GM21723 (cell line): ENCODE measurements at regions not wholly inside any gene's neighbourhood (a gene's known extent, or its start where the extent isn't known, plus 50 kb on each side); places are given as distances from the start of the nearest gene placed in this dataset.

Experiments
- ATAC-seq: cut with Tn5 transposase; IDR thresholded peaks from one replicate; pipeline ENCODE4 v1.9.1; 2021; ENCODE audit warnings: mild to moderate bottlenecking, moderate library complexity; ENCODE audit not compliant: unreplicated experiment

DNA sequence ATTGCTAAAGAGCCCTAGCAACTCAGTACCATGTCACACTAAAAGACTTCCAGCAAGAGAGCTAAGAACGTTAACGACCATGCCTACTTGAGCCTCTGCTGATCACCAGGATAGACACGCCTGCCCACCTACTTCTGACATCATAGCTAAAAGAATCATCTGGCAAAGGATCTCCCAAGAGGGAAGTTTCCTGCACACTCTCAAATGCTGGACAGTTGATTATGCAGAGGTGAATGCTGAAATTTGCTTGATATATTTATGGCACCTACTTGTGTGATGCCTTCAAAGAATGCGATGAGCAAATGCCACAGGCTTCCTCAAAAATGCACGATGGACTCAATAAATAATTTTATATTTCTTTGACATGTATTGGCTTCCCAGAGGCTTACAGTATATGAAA lies 113.6 kb downstream of the GALC start:
- no peak for ATAC-seq

DNA sequence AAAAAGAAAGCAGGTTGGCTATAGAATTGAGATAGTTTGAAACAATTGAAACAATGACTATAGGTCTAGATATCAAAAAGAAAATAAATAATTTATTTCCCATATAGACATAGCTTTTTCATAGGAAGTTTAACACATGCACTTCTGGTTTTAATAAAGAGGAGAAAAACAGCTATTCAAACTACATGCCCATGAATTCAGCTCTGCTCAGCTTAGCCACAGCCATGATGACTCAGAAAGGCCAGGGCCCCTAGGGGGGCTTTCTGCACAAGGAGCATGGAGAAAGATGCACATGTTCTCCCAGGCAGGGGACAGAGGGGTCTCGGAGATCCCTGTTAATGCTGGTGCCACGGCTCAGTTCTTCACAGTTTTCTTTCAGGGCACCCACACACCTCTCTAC lies 114.0 kb downstream of the GALC start:
- ATAC-seq: no peak

DNA sequence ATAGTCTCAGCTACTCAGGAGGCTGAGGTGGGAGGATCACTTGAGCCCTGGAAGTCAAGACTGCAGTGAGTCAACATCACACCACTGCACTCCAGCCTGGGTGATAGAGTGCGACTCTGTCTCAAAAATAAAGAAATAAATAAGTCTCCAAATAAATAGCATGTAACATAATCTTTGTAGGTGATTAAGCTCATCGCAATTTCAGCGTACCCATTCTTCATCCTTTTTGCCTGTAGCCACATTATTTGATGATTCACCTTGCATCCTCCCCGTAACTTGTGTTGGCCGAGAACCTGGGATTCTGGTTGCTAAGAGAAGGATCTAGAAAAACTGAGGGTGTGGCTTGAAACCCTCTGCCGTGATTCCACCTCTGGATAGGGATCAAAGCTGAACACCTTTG lies 115.1 kb downstream of the GALC start:
- ATAC-seq: no peak

DNA sequence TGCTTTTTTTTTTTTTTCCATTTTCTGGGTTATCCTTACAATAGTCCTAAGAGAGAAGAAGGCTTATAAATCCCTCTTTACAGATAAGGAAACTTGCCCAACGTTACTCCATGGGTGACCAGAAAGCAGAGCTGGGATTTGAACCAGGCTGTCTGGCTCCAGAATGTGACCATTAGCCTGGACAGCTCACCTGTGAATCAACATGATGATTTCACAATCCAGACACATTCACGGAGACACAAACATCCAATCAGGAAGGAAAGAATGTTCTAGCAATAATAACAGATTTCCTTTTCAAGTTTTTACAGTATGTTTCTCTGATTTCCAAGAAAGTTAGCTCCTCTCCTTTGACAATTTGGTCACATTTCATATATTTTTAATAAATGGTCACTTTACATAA lies 118.3 kb downstream of the GALC start:
- no peak for ATAC-seq

DNA sequence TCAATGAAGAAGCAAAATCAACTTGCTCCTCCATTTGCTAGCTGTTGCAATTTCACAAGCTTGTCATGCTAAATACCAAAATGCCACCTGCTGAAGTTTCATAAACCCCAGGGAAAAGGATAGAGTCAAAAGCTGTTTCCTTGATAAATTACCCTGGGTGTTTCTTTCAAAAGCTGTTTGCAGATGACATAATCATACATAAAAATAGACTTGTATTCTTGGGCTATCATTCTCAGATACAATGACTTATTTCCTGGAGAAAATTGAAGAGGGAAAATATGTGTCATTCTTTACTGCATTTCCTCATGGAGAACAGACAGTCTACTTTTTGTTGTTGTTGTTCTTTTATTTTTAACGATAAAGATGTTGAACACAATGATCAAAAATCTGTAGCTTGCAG lies 119.2 kb downstream of the GALC start:
- ATAC-seq: no peak

DNA sequence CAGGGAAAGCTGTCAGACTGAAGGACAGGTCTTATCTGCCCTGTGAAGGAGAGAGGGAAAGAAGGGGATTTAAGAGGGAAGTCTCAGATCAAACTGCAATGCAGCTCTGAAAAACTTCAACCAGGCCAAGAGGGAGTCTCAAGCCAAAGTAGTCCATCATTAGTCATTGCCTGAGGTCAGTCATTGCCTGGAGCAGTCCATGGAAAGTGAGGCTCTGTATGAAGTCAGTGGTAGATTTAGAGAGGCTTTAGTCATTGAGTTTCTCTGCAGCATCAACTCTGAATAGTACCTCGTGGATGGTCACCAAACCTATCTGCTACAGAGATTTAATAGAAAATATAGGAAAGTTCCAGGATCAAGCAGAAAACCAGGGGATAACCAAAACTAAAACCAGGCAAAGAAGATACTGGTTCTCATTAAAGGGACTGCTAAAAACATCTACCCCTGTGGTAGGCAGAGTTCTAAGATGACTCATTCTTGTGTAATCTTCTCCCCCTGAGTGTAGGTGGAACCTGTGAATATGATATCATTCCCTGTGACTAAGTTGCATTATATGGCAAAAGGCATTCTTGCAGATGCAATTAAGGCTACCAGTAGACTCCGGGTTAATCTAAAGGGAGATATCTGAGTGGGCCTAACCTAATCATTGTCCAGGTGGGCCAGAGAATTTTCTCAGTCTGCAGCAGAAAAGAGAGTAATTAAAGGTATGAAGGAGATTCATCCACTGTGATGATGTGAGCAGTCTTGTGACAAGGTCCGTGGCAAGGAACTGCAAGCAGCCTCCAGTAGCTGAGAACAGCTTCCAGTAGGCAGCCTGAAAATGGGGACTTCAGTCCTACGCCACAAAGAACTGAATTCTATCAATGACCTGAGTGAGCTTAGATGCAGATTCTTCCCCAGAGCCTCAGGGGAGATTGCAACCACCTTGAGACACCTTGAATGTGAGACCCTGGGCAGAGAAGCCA lies 123.1 kb downstream of the GALC start:
- no peak for ATAC-seq

DNA sequence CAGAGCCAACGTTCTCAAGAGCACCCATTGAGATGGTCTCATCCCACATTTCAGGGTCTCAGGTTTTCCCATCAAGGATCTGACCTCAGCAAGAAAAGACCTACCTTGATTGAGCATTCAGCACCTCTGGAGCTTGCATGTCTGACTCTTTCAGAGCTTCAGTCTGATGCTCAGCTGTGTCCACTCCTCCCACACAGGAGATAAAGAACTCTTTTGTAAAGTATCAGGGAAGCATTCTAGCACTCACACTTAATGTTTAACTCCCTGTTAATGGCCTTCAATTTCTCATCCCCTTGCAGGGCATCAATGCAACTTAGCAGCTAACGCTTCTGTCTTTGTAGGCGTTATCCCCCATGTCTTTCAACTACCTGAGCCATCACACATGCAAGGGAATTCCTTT lies 124.1 kb downstream of the GALC start:
- ATAC-seq: no peak

DNA sequence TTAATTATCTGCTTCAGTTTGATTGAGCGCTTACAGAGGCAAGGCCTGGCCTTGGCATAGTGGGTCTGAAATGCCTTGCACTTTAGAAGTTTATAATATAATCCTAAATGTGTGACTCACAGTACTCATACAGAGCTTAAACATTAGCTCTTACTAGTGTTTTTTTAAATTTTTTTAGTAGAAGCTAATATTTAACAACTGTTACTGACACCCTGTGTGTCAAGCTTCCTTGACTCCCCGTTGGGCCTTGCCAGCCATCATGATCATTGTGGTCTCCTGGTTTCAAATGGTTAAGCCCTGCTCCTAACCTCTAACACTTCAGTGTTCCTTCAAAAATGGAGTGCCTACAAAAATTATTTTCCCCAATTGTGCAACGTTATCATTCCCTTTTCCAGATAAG lies 126.9 kb downstream of the GALC start:
- ATAC-seq: no peak

DNA sequence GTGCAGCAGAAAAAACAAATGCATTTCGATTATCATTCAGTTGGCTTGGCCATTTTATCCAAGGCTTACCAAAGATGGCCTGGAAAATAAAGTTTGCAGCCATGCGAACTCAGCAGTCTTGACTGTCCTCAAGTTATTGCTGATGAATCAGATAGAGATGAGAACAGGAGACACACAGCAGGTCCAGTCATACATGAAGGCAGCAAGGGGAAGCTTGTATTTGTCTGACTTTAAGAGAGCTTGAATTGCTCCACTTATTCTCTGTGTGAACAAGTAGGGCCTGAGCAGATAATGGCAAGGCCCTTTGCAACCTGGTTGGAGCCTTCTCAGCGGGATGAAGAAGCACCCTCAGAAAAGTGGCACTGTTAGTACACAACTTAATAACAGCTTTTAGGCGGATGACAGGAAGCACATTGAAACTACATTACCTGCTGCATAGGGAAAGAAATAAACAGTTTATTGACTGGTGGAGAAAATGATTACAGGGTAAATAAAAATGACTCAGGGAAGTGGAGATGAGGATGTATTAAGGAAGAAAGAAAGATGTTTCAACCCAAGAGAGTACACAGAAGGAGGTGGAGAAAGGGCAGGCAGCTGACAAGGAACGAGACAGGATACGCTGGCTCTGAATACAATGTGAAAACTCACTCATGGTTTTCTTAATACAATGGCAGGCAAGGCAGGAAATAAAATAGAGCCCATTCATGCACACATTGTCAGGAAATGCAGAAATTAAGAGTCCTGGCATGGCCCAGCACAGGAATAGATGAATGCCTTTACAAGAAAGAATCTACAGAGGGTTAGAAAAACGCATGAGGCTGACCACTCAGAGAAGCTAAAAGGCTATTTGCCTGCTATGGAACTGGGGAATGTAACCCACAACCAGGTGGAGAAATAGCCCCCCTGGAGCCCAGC lies 128.4 kb downstream of the GALC start:
- ATAC-seq: no peak

DNA sequence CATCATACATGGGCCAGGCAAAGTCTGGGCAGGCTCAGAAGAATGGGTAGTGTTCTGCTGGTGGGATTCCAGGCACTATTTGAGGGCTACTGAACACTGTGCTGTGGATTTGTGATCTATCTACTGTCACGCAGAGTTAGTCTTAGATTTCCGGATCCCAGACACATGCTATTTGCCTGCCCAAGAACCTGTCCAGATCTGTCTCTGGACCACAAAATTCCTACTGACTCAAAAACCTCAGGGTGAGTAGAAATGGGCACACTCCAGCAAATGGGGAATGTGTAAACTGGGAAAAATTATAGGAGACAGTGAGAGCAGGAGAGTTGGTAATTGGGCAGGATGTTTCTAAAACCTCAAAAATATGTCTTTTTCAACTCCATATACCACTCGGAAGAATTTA lies 129.9 kb downstream of the GALC start:
- no peak for ATAC-seq

DNA sequence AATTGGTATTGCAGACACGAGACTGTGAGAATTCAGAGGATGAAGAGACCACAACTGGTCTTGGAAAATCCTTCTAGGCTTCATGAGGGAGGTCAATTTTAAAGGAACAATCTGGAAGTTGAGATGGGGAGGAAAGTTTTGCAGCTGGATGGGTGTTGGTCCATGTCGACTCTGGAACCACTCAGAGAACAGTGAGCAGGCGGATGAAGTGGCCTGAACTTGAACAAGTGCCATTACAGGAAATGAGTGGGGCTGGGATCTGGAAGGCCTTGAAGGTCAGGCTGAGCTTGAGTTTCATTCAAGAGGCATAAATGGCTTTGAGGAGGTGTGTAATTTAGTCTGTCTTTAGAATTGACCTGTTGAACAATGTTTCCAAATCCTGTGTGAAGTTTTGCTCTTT lies 140.9 kb downstream of the GALC start:
- ATAC-seq: no peak

DNA sequence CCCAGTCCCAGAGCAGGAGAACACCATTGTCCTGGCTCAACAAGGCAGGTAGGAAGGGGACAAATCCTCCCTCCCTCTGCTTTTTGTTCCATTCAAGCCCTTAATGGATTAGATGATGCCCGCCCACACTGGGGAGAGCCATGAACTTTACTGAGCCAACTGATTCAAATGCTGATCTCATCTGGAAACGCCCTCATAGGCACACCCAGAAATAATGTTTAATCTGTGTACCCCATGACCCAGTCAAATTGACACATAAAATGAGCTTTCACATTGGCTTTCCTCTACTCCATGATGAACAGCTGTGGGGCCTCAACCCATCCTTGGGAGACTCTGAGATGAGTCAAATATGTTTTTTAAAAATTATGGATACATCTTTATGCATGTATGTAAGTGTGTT lies 141.8 kb downstream of the GALC start:
- no peak for ATAC-seq

DNA sequence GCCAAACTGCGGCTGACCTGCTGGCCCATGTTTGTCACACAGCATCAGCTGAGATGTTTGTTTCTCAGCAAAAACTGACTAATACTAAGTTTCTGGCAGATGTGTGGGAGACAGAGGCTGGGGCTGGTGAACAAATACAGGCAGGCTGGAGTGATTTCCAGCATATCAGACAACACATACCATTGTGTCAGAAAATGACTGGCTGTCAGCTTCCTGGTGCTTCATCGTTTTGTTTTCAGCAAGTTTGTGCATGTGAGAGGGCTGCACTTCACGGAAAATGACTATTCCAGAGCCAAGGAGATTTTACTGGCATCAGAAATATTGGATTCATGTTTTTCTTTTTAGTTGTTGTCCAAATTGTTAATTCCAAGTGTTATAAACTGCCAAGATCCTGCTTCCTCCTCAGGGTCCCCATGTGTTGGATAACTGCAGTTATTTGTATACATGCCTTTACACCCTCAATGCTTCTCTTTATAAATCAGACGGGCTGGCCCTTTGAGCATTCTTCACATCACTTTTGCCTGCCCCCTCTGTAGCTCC lies 145.7 kb downstream of the GALC start:
- no peak for ATAC-seq

DNA sequence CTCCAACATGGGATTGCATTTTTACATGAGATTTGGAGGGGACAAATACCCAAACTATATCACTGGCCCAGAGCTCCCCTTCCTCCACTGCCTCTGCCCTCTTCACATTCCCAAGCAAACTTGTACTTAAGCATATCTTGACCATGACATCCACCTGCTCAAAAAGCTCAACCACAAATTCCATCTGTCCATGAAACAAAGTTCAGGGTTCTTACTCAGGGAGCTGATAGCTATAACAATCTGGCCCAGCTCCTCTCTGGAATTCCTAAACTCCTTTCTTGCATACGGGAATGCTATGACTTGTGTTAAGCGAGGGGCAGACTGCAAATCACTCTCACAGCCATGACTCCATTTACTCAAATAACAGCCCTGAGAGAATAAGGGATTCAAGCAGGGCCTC lies 152.1 kb downstream of the GALC start:
- ATAC-seq: no peak

DNA sequence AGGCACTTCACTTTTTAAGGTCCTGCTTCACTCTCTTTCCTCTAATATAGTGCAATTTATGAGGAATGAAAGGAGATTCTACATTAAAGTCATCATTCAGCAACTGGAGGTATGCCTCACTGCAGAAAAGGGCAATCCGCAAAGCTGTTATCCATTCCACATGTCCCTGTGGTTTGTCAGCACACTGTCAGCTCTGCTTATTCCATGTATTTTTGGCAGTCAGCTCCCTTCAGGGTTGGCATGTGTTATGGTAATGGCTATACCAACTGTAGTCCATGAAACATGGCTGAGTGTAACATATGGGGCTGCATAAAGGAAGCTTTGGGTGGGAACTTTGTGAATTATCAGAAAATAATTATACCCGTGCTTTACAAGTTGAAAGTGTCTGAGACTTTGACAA lies 154.1 kb downstream of the GALC start:
- no peak for ATAC-seq

DNA sequence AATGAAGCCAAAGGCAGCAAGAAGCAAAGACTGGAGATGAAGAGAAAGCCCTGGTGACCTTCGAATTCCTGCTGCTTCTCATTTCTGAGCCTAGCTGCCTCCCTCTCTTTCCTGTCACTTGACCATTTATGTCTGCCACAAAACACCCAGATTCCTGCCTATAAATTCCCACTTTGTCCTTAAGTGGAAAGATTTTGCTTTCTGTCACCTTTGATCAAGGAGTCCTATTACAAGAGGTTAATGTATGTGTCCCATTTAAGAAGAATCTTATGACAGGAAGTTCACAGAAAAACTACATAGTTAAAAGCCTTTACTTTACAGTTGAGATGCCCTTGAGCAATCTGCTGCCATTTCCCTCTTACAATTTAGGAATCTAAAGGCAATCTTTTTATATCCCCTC lies 155.7 kb downstream of the GALC start:
- ATAC-seq: no peak

DNA sequence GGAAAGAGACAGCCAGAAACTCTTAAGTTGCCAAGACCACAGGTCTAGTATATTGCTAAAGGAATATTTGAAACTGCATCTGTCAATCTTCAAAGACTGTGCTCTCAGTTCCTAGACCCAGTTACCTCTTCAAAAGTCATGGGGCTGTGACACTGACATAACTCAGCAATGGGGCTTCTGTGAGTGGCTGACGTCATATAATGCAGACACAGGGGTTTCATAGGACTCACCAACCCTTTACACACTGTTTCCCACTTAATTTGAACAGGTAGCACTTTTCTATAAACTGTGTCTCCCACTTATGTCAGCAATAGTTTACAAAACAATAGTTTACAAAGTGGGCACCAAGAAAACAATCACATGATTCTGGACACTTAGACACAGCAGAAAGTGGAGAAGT lies 158.4 kb downstream of the GALC start:
- ATAC-seq: no peak

DNA sequence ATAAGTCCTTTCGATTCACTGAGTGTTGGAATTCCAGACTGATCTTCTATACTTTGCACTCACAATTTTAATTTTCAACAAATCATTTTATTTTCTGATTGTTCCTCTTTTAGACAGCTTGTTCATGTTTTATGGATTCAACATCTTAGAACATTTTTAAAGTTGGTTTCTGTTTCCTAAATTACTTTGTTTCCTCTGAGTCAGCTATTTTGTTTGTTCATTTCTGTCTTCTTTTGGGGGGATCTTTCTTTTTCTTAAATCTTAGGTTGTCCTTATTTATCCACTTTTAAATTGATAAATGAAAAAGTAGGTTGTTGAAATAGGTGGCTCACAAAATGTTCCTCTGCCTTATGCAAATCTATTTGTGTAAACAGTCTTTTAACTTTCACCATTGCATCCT lies 160.0 kb downstream of the GALC start:
- no peak for ATAC-seq

DNA sequence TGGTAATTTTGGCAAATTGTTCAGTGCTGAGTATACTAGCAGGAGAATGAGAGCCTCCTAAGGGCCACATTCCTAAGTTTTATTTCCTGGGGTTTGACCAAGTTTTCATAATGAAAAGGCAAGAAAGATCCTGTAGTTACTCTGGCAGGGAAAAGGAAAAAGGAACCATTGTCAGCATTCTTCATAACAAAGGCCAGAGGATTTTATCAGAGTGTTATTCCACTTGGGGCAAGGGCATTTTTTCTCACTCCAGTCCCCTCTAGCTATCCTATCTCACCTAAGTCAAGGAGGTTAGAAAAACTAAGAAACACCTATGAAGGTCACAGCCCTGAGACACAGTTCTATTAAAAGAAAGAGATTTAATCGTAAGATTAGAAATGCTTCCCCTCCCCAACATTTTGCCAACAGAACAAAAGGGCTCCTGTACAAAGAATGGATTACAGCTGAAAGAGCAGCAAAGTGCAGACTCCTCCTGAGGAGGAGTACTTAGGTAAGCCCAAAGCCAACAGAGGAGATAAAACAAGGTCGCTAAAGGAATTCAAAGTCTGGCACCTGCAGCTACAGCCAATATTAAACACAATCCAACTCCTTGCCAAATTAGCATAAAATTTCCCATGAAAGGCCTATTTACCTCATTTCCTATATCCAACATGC lies 162.4 kb downstream of the GALC start:
- no peak for ATAC-seq

DNA sequence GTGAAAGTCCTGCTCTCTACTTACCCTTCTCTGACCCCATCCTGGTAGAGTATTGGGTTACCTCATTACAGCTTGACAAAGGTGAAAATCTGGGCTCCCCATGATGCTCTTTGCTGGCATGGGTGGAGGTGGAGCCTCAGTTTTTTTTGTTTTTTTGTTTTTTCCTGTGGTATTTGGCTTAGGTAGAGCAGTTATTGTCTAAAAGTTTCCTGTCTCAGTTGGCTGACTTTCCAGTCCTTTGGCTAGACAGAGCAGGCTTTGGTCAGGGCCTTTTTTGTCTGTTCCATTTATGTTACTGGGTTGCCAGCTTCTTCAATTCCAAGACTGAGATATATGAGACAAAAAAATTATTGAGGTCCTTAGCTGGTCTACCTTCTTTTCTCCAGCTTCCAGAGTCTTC lies 163.4 kb downstream of the GALC start:
- no peak for ATAC-seq

DNA sequence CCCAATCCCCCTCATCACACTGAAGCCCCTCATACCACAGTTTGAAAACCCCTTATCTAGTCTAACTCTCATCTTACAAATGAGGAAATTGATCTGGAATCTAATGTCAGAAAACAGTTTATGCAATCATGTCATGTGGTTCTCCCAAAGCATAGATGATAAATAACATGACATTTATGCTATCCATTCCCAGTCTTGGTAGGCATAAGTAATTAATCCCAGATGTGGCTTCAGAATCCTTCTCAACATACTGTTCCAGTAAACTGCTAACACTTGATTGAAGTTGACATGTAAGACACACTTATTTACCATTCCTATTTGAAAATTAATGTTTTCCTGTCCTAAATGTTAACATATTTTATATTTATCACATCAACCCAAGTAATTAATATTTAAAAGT lies 168.7 kb downstream of the GALC start:
- ATAC-seq: no peak
